Smooth muscle cell (in vitro differentiated cells): ENCODE measurements at regions not wholly inside any gene's neighbourhood (a gene's known extent, or its start where the extent isn't known, plus 50 kb on each side); places are given as distances from the start of the nearest gene placed in this dataset.

Source experiments
- DNase-seq: peaks from one replicate; lab custom pipeline; 2025; ENCODE audit not compliant: unreplicated experiment; lab: John Stamatoyannopoulos, UW
- H2AFZ ChIP-seq: fragments of 200-600 bp; sonication (generic); 2 replicates; pipeline ENCODE4 v1.6.0; 2016; ENCODE audit warnings: antibody characterized with exemption, low read depth, mild to moderate bottlenecking
- H3F3A ChIP-seq: fragments of 200-600 bp; sonication (generic); 2 replicates; pipeline ENCODE4 v1.6.0; 2017; ENCODE audit warnings: antibody characterized with exemption, low read depth
- H3K27ac ChIP-seq: fragments of 200-600 bp; sonication (generic); 2 replicates; pipeline ENCODE4 v1.5.1; 2016; ENCODE audit warnings: low read depth, mild to moderate bottlenecking
- H3K27me3 ChIP-seq: fragments of 200-600 bp; sonication (generic); 2 replicates; pipeline ENCODE4 v1.6.1; 2016; ENCODE audit warnings: low read depth, mild to moderate bottlenecking
- H3K36me3 ChIP-seq: fragments of 200-600 bp; sonication (generic); 2 replicates; pipeline ENCODE4 v1.5.1; 2016; ENCODE audit warnings: low read depth
- H3K4me1 ChIP-seq: fragments of 200-600 bp; sonication (generic); 2 replicates; pipeline ENCODE4 v1.5.1; 2016; ENCODE audit warnings: low read depth
- H3K4me2 ChIP-seq: fragments of 200-600 bp; sonication (generic); 2 replicates; pipeline ENCODE4 v1.6.0; 2016; ENCODE audit warnings: mild to moderate bottlenecking
- H3K4me3 ChIP-seq: fragments of 200-600 bp; sonication (generic); 2 replicates; pipeline ENCODE4 v1.5.1; 2016; ENCODE audit warnings: mild to moderate bottlenecking
- H3K79me2 ChIP-seq: fragments of 200-600 bp; sonication (generic); 2 replicates; pipeline ENCODE4 v1.6.0; 2016; ENCODE audit warnings: low read depth, mild to moderate bottlenecking
- H3K9ac ChIP-seq: fragments of 200-600 bp; sonication (generic); 2 replicates; pipeline ENCODE4 v1.6.0; 2016; ENCODE audit warnings: low read depth
- H3K9me3 ChIP-seq: fragments of 200-600 bp; sonication (generic); replicated peaks from 2 replicates; pipeline ENCODE4 v1.5.1; 2016; ENCODE audit warnings: low read depth
- H4K20me1 ChIP-seq: fragments of 200-600 bp; sonication (generic); 2 replicates; pipeline ENCODE4 v1.6.0; 2016; ENCODE audit warnings: low read depth
- CTCF ChIP-seq: fragments of 200-600 bp; sonication (generic); IDR thresholded peaks from 2 replicates; pipeline ENCODE4 v1.5.1; 2017; ENCODE audit warnings: borderline replicate concordance, mild to moderate bottlenecking, antibody characterized with exemption; ENCODE audit not compliant: insufficient read depth, poor library complexity, severe bottlenecking
- WGBS: methylation state at CpG from one replicate; pipeline ENCODE4 v1.1.7; 2016; ENCODE audit warnings: low lambda C conversion rate; 5-methylcytosine and 5-hydroxymethylcytosine counted together

GRCh38 chr3:30282154-30282696 lies 324.2 kb upstream of the TGFBR2 start:
- Histone ChIP-seq H4K20me1 (no peaks in the 10 kb centered on the region), H3K9me3 (peaks cover 3% of the 10 kb centered on the region), H3K27ac (peak overlapping the region; percentile 76), H3K4me3 (no peak overlapping the region), H3K4me2 (peak overlapping the region; percentile 47), H3K36me3 (peaks cover 4% of the 10 kb centered on the region), H2AFZ (no peak overlapping the region), H3K9ac (peak overlapping the region; percentile 2), H3K79me2 (no peaks in the 10 kb centered on the region), H3K27me3 (no peaks in the 10 kb centered on the region), H3K4me1 (peaks cover 20% of the 10 kb centered on the region), H3F3A (peaks cover 10% of the 10 kb centered on the region)
- no peak for TF ChIP-seq CTCF
- DNase-seq = no peak
- WGBS = 7% methylated on average over 3 of the region's 3 CpGs

GRCh38 chr3:30285188-30286006 lies 321.0 kb upstream of the TGFBR2 start:
- no peaks in the 10 kb centered on the region for H3K79me2 ChIP-seq
- no peaks in the 10 kb centered on the region for H3K27me3 ChIP-seq
- peaks cover 20% of the 10 kb centered on the region for H3K4me1 ChIP-seq
- H4K20me1 ChIP-seq = no peaks in the 10 kb centered on the region
- H3K4me3 ChIP-seq = no peak overlapping the region
- DNase-seq = no peak
- H3K9ac ChIP-seq = no peak overlapping the region
- no peak for TF ChIP-seq CTCF
- no peaks in the 10 kb centered on the region for H3K36me3 ChIP-seq
- no peak overlapping the region for H2AFZ ChIP-seq
- no peaks in the 10 kb centered on the region for H3K9me3 ChIP-seq
- H3K27ac ChIP-seq = peak overlapping the region; percentile 0
- WGBS = 91% methylated on average over 5 of the region's 5 CpGs
- no peak overlapping the region for H3K4me2 ChIP-seq
- peaks cover 10% of the 10 kb centered on the region for H3F3A ChIP-seq

- Histone ChIP-seq H3K36me3 (no peaks in the 10 kb centered on the region), H3K79me2 (no peaks in the 10 kb centered on the region), H2AFZ (no peak overlapping the region), H3K4me3 (no peak overlapping the region), H3K9me3 (no peaks in the 10 kb centered on the region), H3K4me2 (peak overlapping the region; percentile 20), H4K20me1 (no peaks in the 10 kb centered on the region), H3K27ac (peak overlapping the region; percentile 0), H3K4me1 (peaks cover 20% of the 10 kb centered on the region), H3F3A (peaks cover 10% of the 10 kb centered on the region), H3K9ac (no peak overlapping the region), H3K27me3 (no peaks in the 10 kb centered on the region)
- no peak for TF ChIP-seq CTCF
- DNase-seq = no peak
- 14% methylated on average over 1 of the region's 1 CpG for WGBS
These were observed 320.3 kb upstream of the TGFBR2 start for GRCh38 chr3:30286007-30286669.
